OCI-LY1 (cell line): ENCODE measurements at regions not wholly inside any gene's neighbourhood (a gene's known extent, or its start where the extent isn't known, plus 50 kb on each side); places are given as distances from the start of the nearest gene placed in this dataset.

Source experiments
- CTCF ChIP-seq: fragments of 200-600 bp; sonication (generic), shearing (Covaris generic); IDR thresholded peaks from 2 replicates; pipeline ENCODE4 v1.5.1; 2017; ENCODE audit warnings: mild to moderate bottlenecking, antibody characterized with exemption, low read length, moderate library complexity, mixed read lengths
- EZH2 ChIP-seq: fragments of 200-600 bp; sonication (generic), shearing (Covaris generic); IDR thresholded peaks from 2 replicates; pipeline ENCODE4 v1.8.0; 2017; ENCODE audit warnings: borderline replicate concordance, mixed run types, mild to moderate bottlenecking, antibody characterized with exemption, low read length, moderate library complexity, mixed read lengths

GRCh38 chr1:58888833-58889232, 105.0 kb upstream of the JUN start:
- TF ChIP-seq CTCF (no peak), EZH2 (no peak)
